Hepatocyte (in vitro differentiated cells): ENCODE measurements at regions not wholly inside any gene's neighbourhood (a gene's known extent, or its start where the extent isn't known, plus 50 kb on each side); places are given as distances from the start of the nearest gene placed in this dataset.
"Not testable (repeated sequence)": the region's sequence is repeated elsewhere in the genome, so short reads cannot be mapped to it uniquely, and the experiment has no call there.

Experiments
- DNase-seq: peaks from one replicate; pipeline ENCODE4 v3.0.0-alpha.2; 2016; ENCODE audit warnings: low spot score
- H2AFZ ChIP-seq: fragments of 200-600 bp; sonication (generic); 2 replicates; pipeline ENCODE4 v1.6.0; 2016; ENCODE audit warnings: antibody characterized with exemption, mild to moderate bottlenecking
- H3K27ac ChIP-seq: fragments of 200-600 bp; sonication (generic); 2 replicates; pipeline ENCODE4 v1.5.1; 2016; ENCODE audit warnings: mild to moderate bottlenecking
- H3K27me3 ChIP-seq: fragments of 200-600 bp; sonication (generic); 2 replicates; pipeline ENCODE4 v1.6.1; 2016
- H3K36me3 ChIP-seq: fragments of 200-600 bp; sonication (generic); replicated peaks from 2 replicates; pipeline ENCODE4 v1.5.1; 2016; ENCODE audit warnings: low read depth; ENCODE audit not compliant: insufficient read depth
- H3K4me1 ChIP-seq: fragments of 200-600 bp; sonication (generic); 2 replicates; pipeline ENCODE4 v1.5.1; 2016; ENCODE audit warnings: mild to moderate bottlenecking, moderate library complexity; ENCODE audit not compliant: insufficient read depth
- H3K4me2 ChIP-seq: fragments of 200-600 bp; sonication (generic); 2 replicates; pipeline ENCODE4 v1.6.0; 2016
- H3K4me3 ChIP-seq: fragments of 200-600 bp; sonication (generic); 2 replicates; pipeline ENCODE4 v1.5.1; 2016; ENCODE audit warnings: mild to moderate bottlenecking
- H3K79me2 ChIP-seq: fragments of 200-600 bp; sonication (generic); 2 replicates; pipeline ENCODE4 v1.6.0; 2017; ENCODE audit warnings: mild to moderate bottlenecking
- H3K9me2 ChIP-seq: fragments of 200-600 bp; sonication (generic); replicated peaks from 2 replicates; pipeline ENCODE4 v1.6.0; 2017; ENCODE audit warnings: mild to moderate bottlenecking; ENCODE audit not compliant: insufficient read depth
- H3K9me3 ChIP-seq: fragments of 200-600 bp; sonication (generic); 2 replicates; pipeline ENCODE4 v1.5.1; 2016; ENCODE audit warnings: low read depth, mild to moderate bottlenecking
- H4K20me1 ChIP-seq: fragments of 200-600 bp; sonication (generic); 2 replicates; pipeline ENCODE4 v1.6.0; 2016; ENCODE audit warnings: mild to moderate bottlenecking; ENCODE audit not compliant: insufficient read depth, poor library complexity, severe bottlenecking
- CTCF ChIP-seq: fragments of 200-600 bp; sonication (generic); IDR thresholded peaks from 2 replicates; pipeline ENCODE4 v1.5.1; 2016; ENCODE audit warnings: antibody characterized with exemption, mild to moderate bottlenecking; ENCODE audit not compliant: poor library complexity
- EZH2 ChIP-seq: fragments of 200-600 bp; sonication (generic); IDR thresholded peaks from 2 replicates; pipeline ENCODE4 v1.6.1; 2016; ENCODE audit warnings: antibody characterized with exemption, mild to moderate bottlenecking, borderline replicate concordance
- EZH2phosphoT487 ChIP-seq: fragments of 200-600 bp; sonication (generic); IDR thresholded peaks from one replicate; pipeline ENCODE4 v1.6.1; 2018; ENCODE audit warnings: antibody characterized with exemption, mild to moderate bottlenecking, low read depth, moderate library complexity; ENCODE audit not compliant: unreplicated experiment, severe bottlenecking
- WGBS: methylation state at CpG from one replicate; pipeline ENCODE4 v1.1.6; 2016; ENCODE audit warnings: low lambda C conversion rate; ENCODE audit errors: missing lambda C conversion rate; 5-methylcytosine and 5-hydroxymethylcytosine counted together

- peak; percentile 11 for DNase-seq
- H3K9me3 ChIP-seq: no peaks in the 10 kb centered on the region
- H4K20me1 ChIP-seq: no peaks in the 10 kb centered on the region
- no peaks in the 10 kb centered on the region for H3K9me2 ChIP-seq
- H3K4me3 ChIP-seq: no peak overlapping the region
- H3K79me2 ChIP-seq: no peaks in the 10 kb centered on the region
- H3K27me3 ChIP-seq: no peaks in the 10 kb centered on the region
- no peak for TF ChIP-seq EZH2
- TF ChIP-seq CTCF: no peak
- TF ChIP-seq EZH2phosphoT487: no peak
- H3K4me2 ChIP-seq: no peak overlapping the region
- H3K27ac ChIP-seq: peak overlapping the region; percentile 61
- no peak overlapping the region for H2AFZ ChIP-seq
- no peaks in the 10 kb centered on the region for H3K36me3 ChIP-seq
- WGBS: 52% methylated on average over 3 of the region's 3 CpGs
- no peaks in the 10 kb centered on the region for H3K4me1 ChIP-seq
These were observed 233.0 kb upstream of the RPS23 start for GRCh38 chr5:82511134-82511533.

GRCh38 chr5:82509762-82510161, 231.6 kb upstream of the RPS23 start:
- Histone ChIP-seq H3K79me2 (no peaks in the 10 kb centered on the region), H3K4me2 (no peak overlapping the region), H3K9me3 (no peaks in the 10 kb centered on the region), H3K4me3 (no peak overlapping the region), H3K4me1 (no peaks in the 10 kb centered on the region), H3K9me2 (no peaks in the 10 kb centered on the region), H3K27me3 (no peaks in the 10 kb centered on the region), H3K36me3 (no peaks in the 10 kb centered on the region), H3K27ac (no peak overlapping the region), H2AFZ (no peak overlapping the region), H4K20me1 (no peaks in the 10 kb centered on the region)
- no peak for TF ChIP-seq EZH2
- no peak for TF ChIP-seq EZH2phosphoT487
- no peak for TF ChIP-seq CTCF
- DNase-seq: no peak
- 28% methylated on average over 1 of the region's 1 CpG for WGBS

GRCh38 chr5:82506390-82506789, 228.2 kb upstream of the RPS23 start:
- not testable (repeated sequence) for H2AFZ ChIP-seq, H3K27ac ChIP-seq, H3K27me3 ChIP-seq, DNase-seq, H3K79me2 ChIP-seq, H3K4me3 ChIP-seq, H3K4me2 ChIP-seq, H3K36me3 ChIP-seq, H3K9me3 ChIP-seq, H4K20me1 ChIP-seq, H3K4me1 ChIP-seq, H3K9me2 ChIP-seq
- whole genome bisulfite sequencing: 93% methylated on average over 3 of the region's 3 CpGs

- no peaks in the 10 kb centered on the region for H3K27me3 ChIP-seq
- no peaks in the 10 kb centered on the region for H3K79me2 ChIP-seq
- DNase-seq: peak; percentile 41
- H3K9me2 ChIP-seq: no peaks in the 10 kb centered on the region
- no peaks in the 10 kb centered on the region for H3K36me3 ChIP-seq
- H3K4me1 ChIP-seq: peaks cover 10% of the 10 kb centered on the region
- peak overlapping the region; percentile 33 for H3K4me2 ChIP-seq
- no peak overlapping the region for H2AFZ ChIP-seq
- no peaks in the 10 kb centered on the region for H4K20me1 ChIP-seq
- no peak overlapping the region for H3K4me3 ChIP-seq
- H3K27ac ChIP-seq: peak overlapping the region; percentile 83
- H3K9me3 ChIP-seq: no peaks in the 10 kb centered on the region
- no peak for TF ChIP-seq EZH2
- no peak for TF ChIP-seq CTCF
- 66% methylated on average over 2 of the region's 2 CpGs for WGBS
These were observed 221.6 kb upstream of the RPS23 start for GRCh38 chr5:82499725-82500244.
